Liver (tissue), 8 donors: ENCODE measurements at regions not wholly inside any gene's neighbourhood (a gene's known extent, or its start where the extent isn't known, plus 50 kb on each side); places are given as distances from the start of the nearest gene placed in this dataset.

Experiments used
- DNase-seq: peaks from one replicate; pipeline ENCODE4 v3.0.0-alpha.2; 2017; ENCODE audit warnings: low spot score
- H3K27ac ChIP-seq, 2 donors: one replicate each; pipeline ENCODE4 v1.7.0; 2013; ENCODE audit warnings: inconsistent platforms in 2 of 2, low read length in 2 of 2, control low read depth in 1 of 2, low read depth in 1 of 2, mild to moderate bottlenecking in 1 of 2
- H3K27me3 ChIP-seq, 4 donors: one replicate each; pipeline versions ENCODE4 v1.6.1 to v1.7.0; 2013; ENCODE audit warnings: low read length in 3 of 4, inconsistent platforms in 1 of 4, mild to moderate bottlenecking in 1 of 4, moderate library complexity in 1 of 4; ENCODE audit not compliant: control insufficient read depth in 4 of 4, insufficient read depth in 4 of 4
- H3K36me3 ChIP-seq, 4 donors: one replicate each; pipeline versions ENCODE4 v1.6.1 to v1.7.0; 2013; ENCODE audit warnings: low read length in 3 of 4, mild to moderate bottlenecking in 3 of 4, low read depth in 1 of 4, moderate library complexity in 1 of 4; ENCODE audit not compliant: control insufficient read depth in 4 of 4, insufficient read depth in 3 of 4
- H3K4me1 ChIP-seq, 4 donors: one replicate each; pipeline versions ENCODE4 v1.6.1 to v1.7.0; 2013; ENCODE audit warnings: low read length in 3 of 4, mild to moderate bottlenecking in 3 of 4, moderate library complexity in 1 of 4; ENCODE audit not compliant: control insufficient read depth in 4 of 4, insufficient read depth in 4 of 4
- H3K4me3 ChIP-seq, 3 donors: one replicate each; pipeline versions ENCODE4 v1.6.1 to v1.7.0; 2013; ENCODE audit warnings: low read length in 3 of 3, control low read depth in 1 of 3, low read depth in 1 of 3, mild to moderate bottlenecking in 1 of 3
- H3K9ac ChIP-seq, 2 donors: one replicate each; pipeline ENCODE4 v1.7.0; 2013; ENCODE audit warnings: low read length in 2 of 2, mild to moderate bottlenecking in 2 of 2, moderate library complexity in 2 of 2, control low read depth in 1 of 2, low read depth in 1 of 2
- H3K9me3 ChIP-seq, 4 donors: one replicate each; pipeline versions ENCODE4 v1.6.1 to v1.7.0; 2013; ENCODE audit warnings: low read length in 3 of 4; ENCODE audit not compliant: control insufficient read depth in 4 of 4
- EGR1 ChIP-seq, 2 donors: IDR thresholded peaks; 2 replicates each; pipeline ENCODE4 v1.6.1; 2016 to 2018; ENCODE audit warnings: antibody characterized with exemption in 2 of 2, low read depth in 2 of 2
- FOXA1 ChIP-seq: IDR thresholded peaks from 2 replicates; pipeline ENCODE4 v1.6.1; 2016; ENCODE audit warnings: antibody characterized with exemption
- FOXA2 ChIP-seq: IDR thresholded peaks from 2 replicates; pipeline ENCODE4 v1.6.1; 2016; ENCODE audit warnings: antibody characterized with exemption
- GABPA ChIP-seq, 2 donors: IDR thresholded peaks in 1 of 2; conservative IDR thresholded peaks in 1 of 2; 2 replicates each; pipeline ENCODE4 v1.6.1; 2016; ENCODE audit warnings: antibody characterized with exemption in 2 of 2, mild to moderate bottlenecking in 1 of 2, moderate library complexity in 1 of 2
- HNF4A ChIP-seq, 2 donors: conservative IDR thresholded peaks; 2 replicates each; pipeline ENCODE4 v1.6.1; 2016; ENCODE audit warnings: antibody characterized with exemption in 2 of 2, mild to moderate bottlenecking in 2 of 2
- HNF4G ChIP-seq: IDR thresholded peaks from 2 replicates; pipeline ENCODE4 v1.6.1; 2016; ENCODE audit warnings: antibody characterized with exemption
- MAX ChIP-seq: IDR thresholded peaks from 2 replicates; pipeline ENCODE4 v1.6.1; 2016; ENCODE audit warnings: antibody characterized with exemption
- RAD21 ChIP-seq, 2 donors: IDR thresholded peaks; 2 replicates each; pipeline ENCODE4 v1.6.1; 2016; ENCODE audit warnings: antibody characterized with exemption in 2 of 2, mild to moderate bottlenecking in 2 of 2
- SP1 ChIP-seq: IDR thresholded peaks from 2 replicates; pipeline ENCODE4 v1.6.1; 2018; ENCODE audit warnings: antibody characterized with exemption, mild to moderate bottlenecking
- YY1 ChIP-seq: IDR thresholded peaks from 2 replicates; pipeline ENCODE4 v1.6.1; 2016; ENCODE audit warnings: antibody characterized with exemption, mild to moderate bottlenecking
- WGBS: extraction: QIAGEN DNeasy Blood & Tissue Kit; methylation state at CpG from one replicate; pipeline ENCODE4 v1.1.7; 2013; 5-methylcytosine and 5-hydroxymethylcytosine counted together
- TF ChIP-seq, protein P1 (sequence below): IDR thresholded peaks from 2 replicates; pipeline ENCODE4 v1.6.1; 2016; ENCODE audit warnings: antibody characterized with exemption, mild to moderate bottlenecking
- TF ChIP-seq, protein P2 (sequence below): IDR thresholded peaks from 2 replicates; pipeline ENCODE4 v1.6.1; 2016; ENCODE audit warnings: antibody characterized with exemption
- TF ChIP-seq, protein P3 (sequence below): IDR thresholded peaks from 2 replicates; pipeline ENCODE4 v1.6.1; 2016; ENCODE audit warnings: antibody characterized with exemption
- TF ChIP-seq, protein P4 (sequence below): fragments of 150-350 bp; IDR thresholded peaks from 2 replicates; pipeline ENCODE4 v1.5.1; 2017; ENCODE audit warnings: improper control_type of control experiment, low read depth, low read length; ENCODE audit not compliant: missing input control
- donor health status: healthy.
- donor health status: healthy.
- donor health status: healthy.
- donor health status: healthy.
- donor health status: healthy.

DNA sequence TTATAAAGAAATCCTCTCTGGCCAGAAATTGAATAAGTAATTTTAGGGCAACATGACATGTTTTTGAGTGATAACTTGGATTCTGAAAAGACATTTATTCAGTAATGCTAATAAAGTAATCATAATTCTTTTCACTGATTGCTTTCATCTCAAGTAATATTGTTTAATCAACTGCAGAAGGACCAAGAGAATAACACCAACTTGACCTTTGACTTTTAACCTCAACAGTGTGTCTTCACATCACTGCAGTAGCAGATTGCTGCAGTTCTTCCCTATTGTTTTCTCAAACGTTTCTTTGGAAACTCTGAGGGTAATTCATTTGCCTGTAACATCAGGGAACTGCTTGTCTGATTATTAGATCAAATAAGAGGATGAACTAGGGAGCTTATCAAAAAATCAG, 104.9 kb upstream of the UPP2 start:
- Histone ChIP-seq H3K27ac (no peak overlapping the region), H3K4me3 (no peak overlapping the region)
- 24% methylated on average over 1 of the region's 1 CpG for WGBS

GRCh38 chr2:157995117-157995516, 106.6 kb upstream of the UPP2 start:
- no peaks in the 10 kb centered on the region for H3K4me1 ChIP-seq
- H3K36me3 ChIP-seq = no peaks in the 10 kb centered on the region
- 96% methylated on average over 1 of the region's 1 CpG for WGBS
- H3K27me3 ChIP-seq = no peaks in the 10 kb centered on the region
- H3K27ac ChIP-seq = no peak overlapping the region
- no peak overlapping the region for H3K4me3 ChIP-seq
- H3K9me3 ChIP-seq = no peaks in the 10 kb centered on the region
- DNase-seq = no peak
- no peak overlapping the region for H3K9ac ChIP-seq
- TF ChIP-seq MAX (no peak), SP1 (no peak), YY1 (no peak), HNF4A (conservative IDR thresholded peaks at IDR 0.05) (no peak), FOXA1 (no peak)
- TF ChIP-seq, protein P1, sequence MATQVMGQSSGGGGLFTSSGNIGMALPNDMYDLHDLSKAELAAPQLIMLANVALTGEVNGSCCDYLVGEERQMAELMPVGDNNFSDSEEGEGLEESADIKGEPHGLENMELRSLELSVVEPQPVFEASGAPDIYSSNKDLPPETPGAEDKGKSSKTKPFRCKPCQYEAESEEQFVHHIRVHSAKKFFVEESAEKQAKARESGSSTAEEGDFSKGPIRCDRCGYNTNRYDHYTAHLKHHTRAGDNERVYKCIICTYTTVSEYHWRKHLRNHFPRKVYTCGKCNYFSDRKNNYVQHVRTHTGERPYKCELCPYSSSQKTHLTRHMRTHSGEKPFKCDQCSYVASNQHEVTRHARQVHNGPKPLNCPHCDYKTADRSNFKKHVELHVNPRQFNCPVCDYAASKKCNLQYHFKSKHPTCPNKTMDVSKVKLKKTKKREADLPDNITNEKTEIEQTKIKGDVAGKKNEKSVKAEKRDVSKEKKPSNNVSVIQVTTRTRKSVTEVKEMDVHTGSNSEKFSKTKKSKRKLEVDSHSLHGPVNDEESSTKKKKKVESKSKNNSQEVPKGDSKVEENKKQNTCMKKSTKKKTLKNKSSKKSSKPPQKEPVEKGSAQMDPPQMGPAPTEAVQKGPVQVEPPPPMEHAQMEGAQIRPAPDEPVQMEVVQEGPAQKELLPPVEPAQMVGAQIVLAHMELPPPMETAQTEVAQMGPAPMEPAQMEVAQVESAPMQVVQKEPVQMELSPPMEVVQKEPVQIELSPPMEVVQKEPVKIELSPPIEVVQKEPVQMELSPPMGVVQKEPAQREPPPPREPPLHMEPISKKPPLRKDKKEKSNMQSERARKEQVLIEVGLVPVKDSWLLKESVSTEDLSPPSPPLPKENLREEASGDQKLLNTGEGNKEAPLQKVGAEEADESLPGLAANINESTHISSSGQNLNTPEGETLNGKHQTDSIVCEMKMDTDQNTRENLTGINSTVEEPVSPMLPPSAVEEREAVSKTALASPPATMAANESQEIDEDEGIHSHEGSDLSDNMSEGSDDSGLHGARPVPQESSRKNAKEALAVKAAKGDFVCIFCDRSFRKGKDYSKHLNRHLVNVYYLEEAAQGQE = no peak
- TF ChIP-seq, protein P2, sequence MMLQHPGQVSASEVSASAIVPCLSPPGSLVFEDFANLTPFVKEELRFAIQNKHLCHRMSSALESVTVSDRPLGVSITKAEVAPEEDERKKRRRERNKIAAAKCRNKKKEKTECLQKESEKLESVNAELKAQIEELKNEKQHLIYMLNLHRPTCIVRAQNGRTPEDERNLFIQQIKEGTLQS = no peak

More for the DNA sequence above, 104.9 kb upstream of the UPP2 start:
- Histone ChIP-seq H3K4me1 (no peaks in the 10 kb centered on the region), H3K27me3 (no peaks in the 10 kb centered on the region), H3K9ac (no peak overlapping the region), H3K36me3 (no peaks in the 10 kb centered on the region), H3K9me3 (no peaks in the 10 kb centered on the region)
- no peak for TF ChIP-seq MAX
- TF ChIP-seq RAD21 (IDR thresholded peaks at IDR 0.05) = no peak
- TF ChIP-seq, protein P3, sequence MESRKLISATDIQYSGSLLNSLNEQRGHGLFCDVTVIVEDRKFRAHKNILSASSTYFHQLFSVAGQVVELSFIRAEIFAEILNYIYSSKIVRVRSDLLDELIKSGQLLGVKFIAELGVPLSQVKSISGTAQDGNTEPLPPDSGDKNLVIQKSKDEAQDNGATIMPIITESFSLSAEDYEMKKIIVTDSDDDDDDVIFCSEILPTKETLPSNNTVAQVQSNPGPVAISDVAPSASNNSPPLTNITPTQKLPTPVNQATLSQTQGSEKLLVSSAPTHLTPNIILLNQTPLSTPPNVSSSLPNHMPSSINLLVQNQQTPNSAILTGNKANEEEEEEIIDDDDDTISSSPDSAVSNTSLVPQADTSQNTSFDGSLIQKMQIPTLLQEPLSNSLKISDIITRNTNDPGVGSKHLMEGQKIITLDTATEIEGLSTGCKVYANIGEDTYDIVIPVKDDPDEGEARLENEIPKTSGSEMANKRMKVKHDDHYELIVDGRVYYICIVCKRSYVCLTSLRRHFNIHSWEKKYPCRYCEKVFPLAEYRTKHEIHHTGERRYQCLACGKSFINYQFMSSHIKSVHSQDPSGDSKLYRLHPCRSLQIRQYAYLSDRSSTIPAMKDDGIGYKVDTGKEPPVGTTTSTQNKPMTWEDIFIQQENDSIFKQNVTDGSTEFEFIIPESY = no peak
- TF ChIP-seq, protein P4, sequence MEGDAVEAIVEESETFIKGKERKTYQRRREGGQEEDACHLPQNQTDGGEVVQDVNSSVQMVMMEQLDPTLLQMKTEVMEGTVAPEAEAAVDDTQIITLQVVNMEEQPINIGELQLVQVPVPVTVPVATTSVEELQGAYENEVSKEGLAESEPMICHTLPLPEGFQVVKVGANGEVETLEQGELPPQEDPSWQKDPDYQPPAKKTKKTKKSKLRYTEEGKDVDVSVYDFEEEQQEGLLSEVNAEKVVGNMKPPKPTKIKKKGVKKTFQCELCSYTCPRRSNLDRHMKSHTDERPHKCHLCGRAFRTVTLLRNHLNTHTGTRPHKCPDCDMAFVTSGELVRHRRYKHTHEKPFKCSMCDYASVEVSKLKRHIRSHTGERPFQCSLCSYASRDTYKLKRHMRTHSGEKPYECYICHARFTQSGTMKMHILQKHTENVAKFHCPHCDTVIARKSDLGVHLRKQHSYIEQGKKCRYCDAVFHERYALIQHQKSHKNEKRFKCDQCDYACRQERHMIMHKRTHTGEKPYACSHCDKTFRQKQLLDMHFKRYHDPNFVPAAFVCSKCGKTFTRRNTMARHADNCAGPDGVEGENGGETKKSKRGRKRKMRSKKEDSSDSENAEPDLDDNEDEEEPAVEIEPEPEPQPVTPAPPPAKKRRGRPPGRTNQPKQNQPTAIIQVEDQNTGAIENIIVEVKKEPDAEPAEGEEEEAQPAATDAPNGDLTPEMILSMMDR = no peak
- no peak for TF ChIP-seq SP1
- TF ChIP-seq FOXA1 = no peak
- no peak for TF ChIP-seq HNF4A (conservative IDR thresholded peaks at IDR 0.05)
- TF ChIP-seq YY1 = no peak
- TF ChIP-seq, protein P1 = no peak
- TF ChIP-seq EGR1 (IDR thresholded peaks at IDR 0.05; ENCODE audit: low read depth in 2 of 2) = no peak
- no peak for TF ChIP-seq GABPA (IDR thresholded peaks at IDR 0.05 in 1 of 2, conservative IDR thresholded peaks at IDR 0.05 in 1 of 2)
- no peak for TF ChIP-seq HNF4G
- TF ChIP-seq, protein P2 = no peak
- no peak for TF ChIP-seq FOXA2
- no peak for DNase-seq
